Activated CD4-positive, alpha-beta memory T cell treated with anti-CD3 and anti-CD28 coated beads for 36 hours (primary cell): ENCODE measurements at regions not wholly inside any gene's neighbourhood (a gene's known extent, or its start where the extent isn't known, plus 50 kb on each side); places are given as distances from the start of the nearest gene placed in this dataset.

ENCODE experiments used
- CTCF ChIA-PET: fragments of 350-600 bp; sonication (Branson Sonifier 250); formaldehyde crosslinking; loops from one replicate; lab custom pipeline; 2021; ENCODE audit warnings: antibody characterized with exemption, inconsistent platforms; lab: Charles Lee
- POLR2A ChIA-PET: fragments of 350-600 bp; sonication (Branson Sonifier 250); formaldehyde crosslinking; loops from one replicate; lab custom pipeline; 2021; ENCODE audit warnings: antibody characterized with exemption; lab: Charles Lee
- DNase-seq: peaks from one replicate; pipeline ENCODE4 v3.0.0-alpha.2; 2020
- H3K27ac Mint-ChIP-seq: one replicate; pipeline ENCODE4 v1.8.0; 2021; ENCODE audit warnings: mixed read lengths
- H3K27me3 Mint-ChIP-seq: one replicate; pipeline ENCODE4 v1.8.0; 2021; ENCODE audit warnings: mixed read lengths
- H3K36me3 Mint-ChIP-seq: one replicate; pipeline ENCODE4 v1.8.0; 2021; ENCODE audit warnings: mixed read lengths
- H3K4me1 Mint-ChIP-seq: one replicate; pipeline ENCODE4 v1.8.0; 2021; ENCODE audit warnings: low read depth, mixed read lengths
- H3K4me3 Mint-ChIP-seq: one replicate; pipeline ENCODE4 v1.8.0; 2021; ENCODE audit warnings: mild to moderate bottlenecking, mixed read lengths
- H3K9me3 Mint-ChIP-seq: one replicate; pipeline ENCODE4 v1.8.0; 2021; ENCODE audit warnings: mixed read lengths
- intact Hi-C: fragments of 100-400 bp; cut with micrococcal nuclease; formaldehyde crosslinking; loops from one replicate; pipeline ENCODE4 v1.15.1; 2023

GRCh38 chr5:14976486-14976885 lies 104.9 kb upstream of the ANKH start:
- no peak for DNase-seq
- intact Hi-C loops, result no loop called here
- no peaks in the 10 kb centered on the region for H3K9me3 Mint-ChIP-seq
- ChIA-PET POLR2A (no interaction called here), CTCF (interaction anchor here (0.7 to 1.6 kb wide), 2 partner anchors 27 to 40 kb away, joined by 3 read pairs; no protein-coding TSS in a partner anchor)
- peaks cover 2% of the 10 kb centered on the region for H3K4me1 Mint-ChIP-seq
- peaks cover 2% of the 10 kb centered on the region for H3K27me3 Mint-ChIP-seq
- no peak overlapping the region for H3K27ac Mint-ChIP-seq
- no peaks in the 10 kb centered on the region for H3K36me3 Mint-ChIP-seq
- H3K4me3 Mint-ChIP-seq, result no peak overlapping the region

- H3K9me3 Mint-ChIP-seq, result no peaks in the 10 kb centered on the region
- intact Hi-C loops, result no loop called here
- CTCF ChIA-PET, result no interaction called here
- H3K4me3 Mint-ChIP-seq, result no peak overlapping the region
- H3K4me1 Mint-ChIP-seq, result no peaks in the 10 kb centered on the region
- POLR2A ChIA-PET, result no interaction called here
- H3K36me3 Mint-ChIP-seq, result no peaks in the 10 kb centered on the region
- H3K27me3 Mint-ChIP-seq, result peaks cover 2% of the 10 kb centered on the region
- H3K27ac Mint-ChIP-seq, result no peak overlapping the region
- DNase-seq, result no peak
These were observed 100.3 kb upstream of the ANKH start for GRCh38 chr5:14971873-14972272.

DNA sequence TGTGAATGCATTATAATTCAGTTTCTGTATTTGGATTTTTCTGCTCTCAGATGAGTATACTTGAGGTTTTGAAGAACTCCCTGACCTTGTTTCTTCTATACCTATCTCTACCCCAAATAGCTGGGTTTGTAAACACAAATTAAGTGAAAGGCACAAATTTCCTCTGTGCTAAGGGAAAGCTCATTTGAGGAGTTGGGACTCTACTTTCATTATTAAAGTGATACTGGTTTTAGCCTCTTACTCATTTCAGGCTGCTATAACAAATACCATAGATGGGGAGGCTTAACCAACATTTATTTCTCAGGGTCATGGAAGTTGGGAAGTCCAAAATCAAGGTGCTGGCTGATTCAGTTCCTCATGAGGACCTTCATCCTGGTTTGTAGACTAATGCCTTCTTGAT lies 97.2 kb upstream of the ANKH start:
- no peaks in the 10 kb centered on the region for H3K4me1 Mint-ChIP-seq
- CTCF ChIA-PET, result interaction anchor here (0.7 to 1.7 kb wide), 3 partner anchors 9 to 46 kb away, joined by 3 to 4 read pairs (median 4); no protein-coding TSS in a partner anchor
- H3K27ac Mint-ChIP-seq, result no peak overlapping the region
- H3K9me3 Mint-ChIP-seq, result no peaks in the 10 kb centered on the region
- no peaks in the 10 kb centered on the region for H3K36me3 Mint-ChIP-seq
- no peak overlapping the region for H3K4me3 Mint-ChIP-seq
- POLR2A ChIA-PET, result interaction anchor here (0.6 kb wide), 1 partner anchor 202 kb away, joined by 4 read pairs; no protein-coding TSS in a partner anchor
- peaks cover 2% of the 10 kb centered on the region for H3K27me3 Mint-ChIP-seq
- intact Hi-C loops, result no loop called here
- DNase-seq, result no peak

DNA sequence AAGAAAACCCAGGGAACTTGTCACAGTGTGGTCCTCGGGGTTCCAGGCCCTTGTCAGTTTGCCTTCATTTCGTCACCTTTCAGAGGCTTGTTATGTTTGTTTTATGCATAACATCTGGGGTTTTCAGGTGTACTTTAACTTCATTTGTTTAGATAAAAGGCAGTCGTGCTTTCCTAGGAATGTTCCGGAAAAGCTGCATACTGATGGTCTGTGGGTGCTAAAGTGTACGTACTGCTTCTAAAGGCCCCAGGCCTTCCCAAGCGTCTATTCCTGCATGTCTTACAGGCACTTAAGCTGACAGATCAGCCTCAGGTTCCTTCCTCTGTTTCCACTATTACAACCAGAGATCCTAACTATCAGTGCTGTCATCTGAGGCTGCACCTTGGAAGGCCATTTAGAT lies 95.6 kb upstream of the ANKH start:
- peaks cover 2% of the 10 kb centered on the region for H3K27me3 Mint-ChIP-seq
- no peaks in the 10 kb centered on the region for H3K9me3 Mint-ChIP-seq
- intact Hi-C loops, result no loop called here
- H3K4me1 Mint-ChIP-seq, result no peaks in the 10 kb centered on the region
- ChIA-PET POLR2A (no interaction called here), CTCF (no interaction called here)
- no peak overlapping the region for H3K4me3 Mint-ChIP-seq
- H3K36me3 Mint-ChIP-seq, result no peaks in the 10 kb centered on the region
- H3K27ac Mint-ChIP-seq, result no peak overlapping the region
- DNase-seq, result no peak

- ChIA-PET CTCF (interaction anchor here (0.8 to 1.1 kb wide), 2 partner anchors 38 to 280 kb away, joined by 3 read pairs; no protein-coding TSS in a partner anchor), POLR2A (no interaction called here)
- no peak for DNase-seq
- Mint-ChIP-seq H3K36me3 (no peaks in the 10 kb centered on the region), H3K4me3 (no peak overlapping the region), H3K9me3 (no peaks in the 10 kb centered on the region), H3K27ac (no peak overlapping the region), H3K4me1 (no peaks in the 10 kb centered on the region), H3K27me3 (no peaks in the 10 kb centered on the region)
- intact Hi-C loops, result no loop called here
These were observed 94.2 kb upstream of the ANKH start for GRCh38 chr5:14965815-14966214.

GRCh38 chr5:14962604-14963003 lies 91.0 kb upstream of the ANKH start:
- intact Hi-C loops, result no loop called here
- no peaks in the 10 kb centered on the region for H3K36me3 Mint-ChIP-seq
- CTCF ChIA-PET, result interaction anchor here (0.6 kb wide), 1 partner anchor 255 kb away, joined by 3 read pairs; no protein-coding TSS in a partner anchor
- H3K27me3 Mint-ChIP-seq, result no peaks in the 10 kb centered on the region
- H3K9me3 Mint-ChIP-seq, result no peaks in the 10 kb centered on the region
- H3K27ac Mint-ChIP-seq, result no peak overlapping the region
- POLR2A ChIA-PET, result no interaction called here
- no peak overlapping the region for H3K4me3 Mint-ChIP-seq
- H3K4me1 Mint-ChIP-seq, result no peaks in the 10 kb centered on the region
- DNase-seq, result no peak

DNA sequence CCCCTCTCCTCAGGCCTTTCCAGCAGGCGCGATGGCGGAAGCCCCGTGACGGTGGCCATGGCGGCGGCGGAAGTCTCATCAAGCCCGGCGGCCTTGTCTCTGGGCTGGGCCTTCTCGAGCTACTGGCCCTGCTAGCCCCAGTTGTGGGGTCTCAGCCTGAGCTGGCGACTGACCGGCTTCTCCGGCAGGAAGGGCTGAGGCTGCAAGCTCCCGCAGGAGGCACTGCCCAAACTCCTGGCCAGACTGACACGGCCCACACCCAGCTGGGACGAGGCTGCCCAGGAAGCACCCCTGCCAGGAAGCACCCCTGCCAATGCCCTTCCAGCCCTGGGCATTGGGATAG lies 88.5 kb upstream of the ANKH start:
- H3K36me3 Mint-ChIP-seq, result no peaks in the 10 kb centered on the region
- intact Hi-C loops, result no loop called here
- H3K4me3 Mint-ChIP-seq, result no peak overlapping the region
- H3K9me3 Mint-ChIP-seq, result no peaks in the 10 kb centered on the region
- H3K27ac Mint-ChIP-seq, result no peak overlapping the region
- H3K4me1 Mint-ChIP-seq, result no peaks in the 10 kb centered on the region
- ChIA-PET POLR2A (no interaction called here), CTCF (interaction anchor here (0.8 kb wide), 1 partner anchor 9 kb away, joined by 3 read pairs; no protein-coding TSS in a partner anchor)
- no peak for DNase-seq
- H3K27me3 Mint-ChIP-seq, result no peaks in the 10 kb centered on the region

DNA sequence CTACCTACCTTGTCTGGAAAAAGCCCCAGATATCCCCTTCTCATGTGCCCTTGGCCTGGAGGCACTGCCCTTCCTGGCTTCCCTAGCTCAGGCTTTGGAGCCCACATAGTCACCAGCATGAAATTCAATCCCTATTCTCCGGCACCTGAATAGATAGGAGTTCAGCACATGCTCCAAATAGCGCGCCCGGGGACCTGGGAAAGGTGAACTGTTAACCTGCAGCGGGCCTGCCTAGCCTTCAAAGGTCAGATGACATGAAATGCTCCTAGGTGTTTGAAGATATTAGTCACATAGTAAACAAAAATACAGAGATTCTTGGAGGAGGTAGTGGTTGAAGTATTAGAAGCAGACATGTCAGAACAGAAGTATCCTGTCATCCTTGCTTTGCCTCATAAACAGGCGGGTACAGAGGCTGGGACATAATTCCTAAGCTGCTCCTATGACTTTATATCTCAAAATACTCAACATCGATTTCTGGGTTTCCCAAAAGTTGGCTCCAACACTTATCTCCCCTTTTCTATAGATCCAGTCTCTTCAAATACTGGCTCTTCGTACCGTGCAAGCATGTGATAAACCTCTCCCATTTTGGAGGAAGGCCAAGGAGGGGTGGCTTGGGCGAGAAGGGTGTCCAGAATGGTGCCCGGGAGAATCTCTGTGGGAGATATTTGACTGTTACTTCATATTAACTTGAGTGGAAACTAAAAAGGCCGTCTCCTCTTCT lies 88.0 kb upstream of the ANKH start:
- Mint-ChIP-seq H3K27me3 (no peaks in the 10 kb centered on the region), H3K4me1 (no peaks in the 10 kb centered on the region), H3K4me3 (no peak overlapping the region), H3K36me3 (no peaks in the 10 kb centered on the region), H3K27ac (no peak overlapping the region), H3K9me3 (no peaks in the 10 kb centered on the region)
- no peak for DNase-seq
- ChIA-PET POLR2A (no interaction called here), CTCF (interaction anchor here (0.7 to 0.8 kb wide), 2 partner anchors 9 to 43 kb away, joined by 3 read pairs; no protein-coding TSS in a partner anchor)
- intact Hi-C loops, result no loop called here

GRCh38 chr5:14958188-14958587 lies 86.6 kb upstream of the ANKH start:
- no peak overlapping the region for H3K4me3 Mint-ChIP-seq
- intact Hi-C loops, result no loop called here
- no peaks in the 10 kb centered on the region for H3K9me3 Mint-ChIP-seq
- ChIA-PET CTCF (interaction anchor here (0.9 to 1.8 kb wide), 3 partner anchors 11 to 273 kb away, joined by 4 to 10 read pairs (median 5); no protein-coding TSS in a partner anchor), POLR2A (no interaction called here)
- no peak overlapping the region for H3K27ac Mint-ChIP-seq
- H3K36me3 Mint-ChIP-seq, result no peaks in the 10 kb centered on the region
- H3K27me3 Mint-ChIP-seq, result no peaks in the 10 kb centered on the region
- H3K4me1 Mint-ChIP-seq, result no peaks in the 10 kb centered on the region
- no peak for DNase-seq

DNA sequence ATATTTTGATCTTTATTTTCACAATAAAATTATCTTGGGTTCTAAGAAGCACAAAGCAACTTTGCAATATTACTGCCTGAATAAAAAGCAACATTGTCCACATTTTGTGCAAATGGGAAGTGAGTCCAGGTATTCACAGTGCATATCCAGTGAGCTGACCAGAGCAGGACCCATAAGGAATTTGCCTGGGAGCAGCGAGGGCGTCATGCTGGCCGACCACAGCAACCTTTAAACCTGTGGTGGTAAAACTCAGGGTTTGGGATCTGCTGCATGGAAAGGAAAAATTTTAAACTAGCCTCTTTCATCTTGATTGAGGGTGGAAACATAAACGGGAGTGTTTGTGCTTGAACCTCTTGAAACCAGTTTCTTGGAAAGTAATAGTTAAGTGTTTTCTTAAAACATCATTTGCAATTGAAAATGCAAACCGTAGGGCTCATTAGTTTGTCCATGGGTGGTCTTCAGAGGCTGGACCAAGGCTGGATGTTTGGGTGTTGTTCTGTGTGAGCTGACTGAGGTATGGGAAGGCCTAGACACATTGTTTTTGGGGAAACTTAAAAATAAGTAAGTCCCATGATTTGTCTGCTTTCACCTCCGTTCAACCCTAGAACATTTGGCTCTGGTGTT lies 85.0 kb upstream of the ANKH start:
- no peak for DNase-seq
- H3K27ac Mint-ChIP-seq, result no peak overlapping the region
- H3K4me1 Mint-ChIP-seq, result no peaks in the 10 kb centered on the region
- no peaks in the 10 kb centered on the region for H3K9me3 Mint-ChIP-seq
- intact Hi-C loops, result loop anchor here (1.0 kb wide), 1 partner anchor 47 kb away; no protein-coding TSS in a partner anchor
- ChIA-PET POLR2A (no interaction called here), CTCF (interaction anchor here (0.8 to 1.8 kb wide), 4 partner anchors 22 to 271 kb away, joined by 3 to 10 read pairs (median 4); no protein-coding TSS in a partner anchor)
- H3K36me3 Mint-ChIP-seq, result no peaks in the 10 kb centered on the region
- H3K27me3 Mint-ChIP-seq, result no peaks in the 10 kb centered on the region
- H3K4me3 Mint-ChIP-seq, result no peak overlapping the region

GRCh38 chr5:14954616-14955343 lies 83.2 kb upstream of the ANKH start:
- H3K4me3 Mint-ChIP-seq, result no peak overlapping the region
- H3K27me3 Mint-ChIP-seq, result no peaks in the 10 kb centered on the region
- no peak overlapping the region for H3K27ac Mint-ChIP-seq
- ChIA-PET POLR2A (no interaction called here), CTCF (no interaction called here)
- no peaks in the 10 kb centered on the region for H3K36me3 Mint-ChIP-seq
- DNase-seq, result no peak
- H3K4me1 Mint-ChIP-seq, result no peaks in the 10 kb centered on the region
- intact Hi-C loops, result no loop called here
- no peaks in the 10 kb centered on the region for H3K9me3 Mint-ChIP-seq

DNA sequence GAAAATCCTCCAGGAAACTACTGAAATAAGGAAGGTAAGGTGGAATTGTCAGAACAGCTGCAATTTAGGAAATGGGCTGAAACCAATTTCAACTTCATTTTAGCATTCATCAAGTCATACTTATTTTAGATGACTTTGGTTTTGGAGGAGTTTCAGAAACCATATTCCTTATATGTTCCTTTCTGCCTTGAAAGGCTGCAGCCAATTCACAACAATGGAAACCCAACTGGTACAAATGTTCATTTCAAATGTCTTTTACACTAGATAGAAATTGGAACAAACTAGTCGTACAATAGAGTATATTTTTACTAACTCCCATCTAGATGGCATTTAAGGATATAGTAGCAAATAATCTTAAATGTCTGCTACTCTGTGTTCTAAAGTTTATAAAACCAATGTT lies 82.6 kb upstream of the ANKH start:
- intact Hi-C loops, result no loop called here
- ChIA-PET POLR2A (no interaction called here), CTCF (no interaction called here)
- Mint-ChIP-seq H3K9me3 (no peaks in the 10 kb centered on the region), H3K27ac (no peak overlapping the region), H3K4me1 (no peaks in the 10 kb centered on the region), H3K36me3 (no peaks in the 10 kb centered on the region), H3K27me3 (no peaks in the 10 kb centered on the region), H3K4me3 (no peak overlapping the region)
- no peak for DNase-seq
